Lung (tissue), 11 donors: ENCODE measurements at regions not wholly inside any gene's neighbourhood (a gene's known extent, or its start where the extent isn't known, plus 50 kb on each side); places are given as distances from the start of the nearest gene placed in this dataset.

Experiments
- ATAC-seq: fragments of 200-7000 bp; cut with Tn5 transposase; one replicate; pipeline ENCODE4 v1.9.1; 2020; ENCODE audit warnings: moderate number of reproducible peaks; ENCODE audit not compliant: insufficient read depth, low FRiP score
- DNase-seq, 3 donors: peaks; one replicate each; pipeline ENCODE4 v3.0.0-alpha.2; 2013 to 2017
- H3K27ac ChIP-seq, 2 donors: one replicate each; pipeline ENCODE4 v1.5.1; 2013; ENCODE audit warnings: mild to moderate bottlenecking in 2 of 2, moderate library complexity in 2 of 2, control low read depth in 1 of 2, inconsistent platforms in 1 of 2, low read depth in 1 of 2, low read length in 1 of 2
- H3K27me3 ChIP-seq, 3 donors: one replicate each; pipeline ENCODE4 v1.5.1; 2013; ENCODE audit warnings: low read length in 2 of 3; ENCODE audit not compliant: control insufficient read depth in 3 of 3, insufficient read depth in 3 of 3
- H3K36me3 ChIP-seq, 4 donors: one replicate each; pipeline ENCODE4 v1.5.1; 2013; ENCODE audit warnings: low read length in 4 of 4, mild to moderate bottlenecking in 1 of 4, moderate library complexity in 1 of 4; ENCODE audit not compliant: control insufficient read depth in 4 of 4, insufficient read depth in 4 of 4
- H3K4me1 ChIP-seq, 5 donors: one replicate each; pipeline ENCODE4 v1.5.1; 2013; ENCODE audit warnings: low read length in 5 of 5, mild to moderate bottlenecking in 2 of 5, moderate library complexity in 1 of 5; ENCODE audit not compliant: control insufficient read depth in 5 of 5, insufficient read depth in 5 of 5
- H3K4me3 ChIP-seq: one replicate; pipeline ENCODE4 v1.5.1; 2013; ENCODE audit warnings: mild to moderate bottlenecking, control low read depth, moderate library complexity
- H3K9ac ChIP-seq, 2 donors: one replicate each; pipeline ENCODE4 v1.5.1; 2013; ENCODE audit warnings: low read length in 2 of 2, control low read depth in 1 of 2; ENCODE audit not compliant: insufficient read depth in 1 of 2
- H3K9me3 ChIP-seq, 4 donors: one replicate each; pipeline ENCODE4 v1.5.1; 2013; ENCODE audit warnings: low read length in 3 of 4, mild to moderate bottlenecking in 1 of 4, moderate library complexity in 1 of 4; ENCODE audit not compliant: control insufficient read depth in 4 of 4, insufficient read depth in 3 of 4
- CTCF ChIP-seq: IDR thresholded peaks from 2 replicates; pipeline ENCODE4 v1.5.1; 2012; ENCODE audit warnings: mild to moderate bottlenecking; ENCODE audit errors: control extremely low read depth, extremely low read depth
- WGBS, 2 donors: extraction: QIAGEN DNeasy Blood & Tissue Kit; methylation state at CpG; one replicate each; pipeline ENCODE4 v1.1.7; 2013; 5-methylcytosine and 5-hydroxymethylcytosine counted together
- donor health status: control.
- donor health status: control.
- donor health status: Bipolar disorder and iron deficiency.
- donor health status: healthy.
- donor health status: DM: yes; HTN: yes; CAD: no.

DNA sequence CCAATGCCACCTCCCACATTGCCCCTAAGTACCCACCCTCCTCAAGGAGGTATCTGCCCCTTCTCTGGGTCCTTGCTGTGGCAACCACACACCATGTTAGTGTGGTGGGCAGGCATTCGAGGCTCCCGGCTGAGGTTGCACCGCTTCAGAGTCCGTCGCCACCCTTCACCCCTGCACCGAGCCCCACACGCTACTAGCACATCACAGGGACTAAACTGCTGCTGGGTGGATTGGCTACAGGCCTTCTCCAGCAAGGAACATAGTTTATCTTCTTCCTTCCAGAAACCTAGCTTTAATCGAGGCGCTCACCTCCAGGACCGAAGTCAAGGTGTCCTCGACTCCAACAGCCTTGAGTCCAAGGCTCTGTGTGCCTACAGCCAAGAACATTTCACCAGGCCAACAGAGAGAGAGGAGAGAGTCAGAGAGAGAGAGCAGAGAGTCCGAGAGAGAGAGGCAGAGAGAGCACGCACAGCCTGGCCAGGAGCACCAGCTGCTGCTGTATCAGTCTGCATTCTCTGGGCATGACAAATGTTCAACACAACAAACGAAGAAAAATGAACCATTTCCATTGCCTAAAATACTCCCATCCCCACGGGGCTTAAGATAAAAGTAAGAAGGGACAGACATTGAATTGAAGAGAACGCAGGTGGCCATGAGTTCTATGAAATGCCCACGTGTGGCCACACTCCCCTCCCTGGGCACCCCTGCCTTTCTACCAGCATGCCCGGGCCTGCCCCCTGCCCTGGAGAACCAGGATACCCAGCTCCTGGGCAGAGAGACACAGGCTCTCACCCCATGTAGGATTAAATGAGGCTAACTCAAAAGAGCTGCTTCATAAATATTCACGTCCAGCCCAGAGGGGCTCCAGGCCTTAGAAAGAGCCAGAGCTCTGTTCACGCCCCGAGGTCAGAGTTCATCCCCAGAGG lies 94.9 kb downstream of the RBFOX3 start:
- Histone ChIP-seq H3K36me3 (no peaks in the 10 kb centered on the region), H3K4me1 (no peaks in the 10 kb centered on the region), H3K27me3 (peaks cover 0 to 8% (median 3%) of the 10 kb centered on the region in 3 donors), H3K27ac (no peak overlapping the region), H3K4me3 (no peak overlapping the region), H3K9ac (no peak overlapping the region), H3K9me3 (peaks cover 0 to 10% (median 0%) of the 10 kb centered on the region in 4 donors)
- TF ChIP-seq CTCF: no peak
- DNase-seq: no peak
- 73 to 78% methylated on average over 21 of the region's 21 CpGs for WGBS, 2 donors
- ATAC-seq: no peak

GRCh38 chr17:79515110-79515509 lies 95.7 kb downstream of the RBFOX3 start:
- no peak for DNase-seq
- peaks cover 0 to 8% (median 0%) of the 10 kb centered on the region in 4 donors for H3K9me3 ChIP-seq
- H3K36me3 ChIP-seq: no peaks in the 10 kb centered on the region
- H3K27ac ChIP-seq: no peak overlapping the region
- H3K9ac ChIP-seq: no peak overlapping the region
- 89 to 93% methylated on average over 7 of the region's 7 CpGs for WGBS, 2 donors
- peaks cover 0 to 8% (median 2%) of the 10 kb centered on the region in 3 donors for H3K27me3 ChIP-seq
- H3K4me3 ChIP-seq: no peak overlapping the region
- ATAC-seq: no peak
- TF ChIP-seq CTCF: no peak
- H3K4me1 ChIP-seq: no peaks in the 10 kb centered on the region

DNA sequence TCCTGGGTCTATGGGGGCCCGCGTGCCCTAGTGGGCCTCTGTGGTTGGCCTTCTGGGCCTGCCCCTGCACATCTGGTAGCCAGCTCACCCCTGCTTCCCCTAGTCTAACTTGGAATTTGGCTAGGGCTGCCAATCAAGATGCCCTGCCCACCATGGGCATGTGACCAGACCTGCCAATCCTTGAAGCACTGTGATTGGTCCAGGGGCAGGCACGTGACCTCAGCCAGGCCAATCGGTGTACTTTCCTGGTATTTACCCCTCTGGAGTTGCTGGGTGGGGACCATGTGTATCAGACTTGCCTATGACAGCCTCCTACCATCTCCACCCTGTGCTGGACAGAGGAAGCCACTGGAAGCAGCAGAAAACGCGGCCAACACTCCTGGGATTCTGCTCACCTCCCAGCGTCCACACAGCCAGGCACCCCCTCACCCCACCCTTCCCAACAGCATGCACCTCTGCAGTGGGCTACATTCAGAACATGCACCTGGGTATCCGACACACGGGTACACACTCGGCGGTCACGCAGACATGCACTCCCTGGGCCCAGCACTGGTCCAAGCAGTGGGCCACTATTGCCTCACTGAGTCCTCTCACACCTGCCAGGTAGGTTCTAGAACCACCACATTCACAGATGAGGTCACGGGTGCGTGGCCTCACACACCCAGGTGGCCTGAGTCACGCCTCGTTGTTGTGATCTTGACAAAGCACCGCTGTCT lies 96.9 kb downstream of the RBFOX3 start:
- H3K27me3 ChIP-seq: peaks cover 0 to 5% (median 0%) of the 10 kb centered on the region in 3 donors

More for the DNA sequence above, 96.9 kb downstream of the RBFOX3 start:
- H3K27ac ChIP-seq: no peak overlapping the region
- no peak for TF ChIP-seq CTCF
- H3K9ac ChIP-seq: no peak overlapping the region
- ATAC-seq: no peak
- H3K9me3 ChIP-seq: peaks cover 0 to 6% (median 0%) of the 10 kb centered on the region in 4 donors
- H3K4me3 ChIP-seq: no peak overlapping the region
- 93 to 95% methylated on average over 17 of the region's 17 CpGs for WGBS, 2 donors
- H3K4me1 ChIP-seq: no peaks in the 10 kb centered on the region
- H3K36me3 ChIP-seq: no peaks in the 10 kb centered on the region
- no peak for DNase-seq
